ENCODE measurements at regions not wholly inside any gene's neighbourhood (a gene's known extent, or its start where the extent isn't known, plus 50 kb on each side); places are given as distances from the start of the nearest gene placed in this dataset.

- 51 to 58% methylated on average over 4 of the region's 4 CpGs for WGBS, 2 donors
- Histone ChIP-seq H3K9me3 (no peaks in the 10 kb centered on the region), H3K27me3 (no peaks in the 10 kb centered on the region), H3K27ac (no peak overlapping the region), H3K36me3 (no peaks in the 10 kb centered on the region), H3K4me3 (no peak overlapping the region), H3K4me1 (no peaks in the 10 kb centered on the region)
- DNase-seq: no peak
- intact Hi-C loops (cut with DNase I): no loop called here
- no peak for TF ChIP-seq POLR2A (IDR thresholded peaks at IDR 0.05)
- TF ChIP-seq, protein P1, sequence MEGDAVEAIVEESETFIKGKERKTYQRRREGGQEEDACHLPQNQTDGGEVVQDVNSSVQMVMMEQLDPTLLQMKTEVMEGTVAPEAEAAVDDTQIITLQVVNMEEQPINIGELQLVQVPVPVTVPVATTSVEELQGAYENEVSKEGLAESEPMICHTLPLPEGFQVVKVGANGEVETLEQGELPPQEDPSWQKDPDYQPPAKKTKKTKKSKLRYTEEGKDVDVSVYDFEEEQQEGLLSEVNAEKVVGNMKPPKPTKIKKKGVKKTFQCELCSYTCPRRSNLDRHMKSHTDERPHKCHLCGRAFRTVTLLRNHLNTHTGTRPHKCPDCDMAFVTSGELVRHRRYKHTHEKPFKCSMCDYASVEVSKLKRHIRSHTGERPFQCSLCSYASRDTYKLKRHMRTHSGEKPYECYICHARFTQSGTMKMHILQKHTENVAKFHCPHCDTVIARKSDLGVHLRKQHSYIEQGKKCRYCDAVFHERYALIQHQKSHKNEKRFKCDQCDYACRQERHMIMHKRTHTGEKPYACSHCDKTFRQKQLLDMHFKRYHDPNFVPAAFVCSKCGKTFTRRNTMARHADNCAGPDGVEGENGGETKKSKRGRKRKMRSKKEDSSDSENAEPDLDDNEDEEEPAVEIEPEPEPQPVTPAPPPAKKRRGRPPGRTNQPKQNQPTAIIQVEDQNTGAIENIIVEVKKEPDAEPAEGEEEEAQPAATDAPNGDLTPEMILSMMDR (IDR thresholded peaks at IDR 0.05): no peak
Measured at GRCh38 chr3:31178467-31178866, 284.0 kb upstream of the GADL1 start.

DNA sequence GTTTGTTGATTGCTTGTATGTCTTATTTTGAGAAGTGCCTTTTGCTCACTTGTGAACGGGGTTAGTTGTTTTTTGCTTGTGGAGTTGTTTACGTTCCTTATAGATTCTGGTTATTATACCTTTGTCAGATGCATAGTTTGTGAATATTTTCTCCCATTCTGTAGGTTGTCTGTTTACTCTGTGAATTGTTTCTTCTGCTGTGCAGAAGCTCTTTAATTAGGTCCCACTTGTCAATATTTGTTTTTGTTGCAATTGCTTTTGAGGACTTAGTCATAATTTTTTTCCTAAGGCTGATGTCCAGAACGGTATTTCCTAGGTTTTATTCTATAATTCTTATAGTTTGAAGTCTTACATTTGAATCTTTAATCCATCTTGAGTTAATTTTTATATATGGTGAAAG, 285.3 kb upstream of the GADL1 start:
- TF ChIP-seq, protein P1 (IDR thresholded peaks at IDR 0.05): no peak
- TF ChIP-seq POLR2A (IDR thresholded peaks at IDR 0.05): no peak
- intact Hi-C loops (cut with DNase I): no loop called here
- no peaks in the 10 kb centered on the region for H3K4me1 ChIP-seq
- H3K36me3 ChIP-seq: no peaks in the 10 kb centered on the region
- no peak overlapping the region for H3K27ac ChIP-seq
- no peaks in the 10 kb centered on the region for H3K9me3 ChIP-seq
- no peak overlapping the region for H3K4me3 ChIP-seq
- H3K27me3 ChIP-seq: no peaks in the 10 kb centered on the region
- no peak for DNase-seq
- 78 to 86% methylated on average over 3 of the region's 3 CpGs for WGBS, 2 donors

- no peak overlapping the region for H3K27ac ChIP-seq
- H3K9me3 ChIP-seq: no peaks in the 10 kb centered on the region
- no peak for DNase-seq
- no peaks in the 10 kb centered on the region for H3K27me3 ChIP-seq
- TF ChIP-seq POLR2A (IDR thresholded peaks at IDR 0.05): no peak
- intact Hi-C loops (cut with DNase I): no loop called here
- no peak overlapping the region for H3K4me3 ChIP-seq
- 70 to 71% methylated on average over 1 of the region's 1 CpG for WGBS, 2 donors
- no peaks in the 10 kb centered on the region for H3K4me1 ChIP-seq
- no peaks in the 10 kb centered on the region for H3K36me3 ChIP-seq
Measured at GRCh38 chr3:31180274-31180673, 285.8 kb upstream of the GADL1 start.

GRCh38 chr3:31181661-31182060, 287.2 kb upstream of the GADL1 start:
- no peak overlapping the region for H3K27ac ChIP-seq
- H3K27me3 ChIP-seq: no peaks in the 10 kb centered on the region
- H3K9me3 ChIP-seq: no peaks in the 10 kb centered on the region
- no peak overlapping the region for H3K4me3 ChIP-seq
- DNase-seq: no peak
- H3K36me3 ChIP-seq: no peaks in the 10 kb centered on the region
- no peaks in the 10 kb centered on the region for H3K4me1 ChIP-seq
- TF ChIP-seq, protein P1 (IDR thresholded peaks at IDR 0.05): no peak
- TF ChIP-seq POLR2A (IDR thresholded peaks at IDR 0.05): no peak
- intact Hi-C loops (cut with DNase I): no loop called here
- WGBS, 2 donors: 88 to 95% methylated on average over 5 to 16 of the region's 16 CpGs

GRCh38 chr3:31182661-31183060, 288.2 kb upstream of the GADL1 start:
- 94 to 100% methylated on average over 1 of the region's 1 CpG for WGBS, 2 donors
- intact Hi-C loops (cut with DNase I): no loop called here
- TF ChIP-seq, protein P1 (IDR thresholded peaks at IDR 0.05): no peak
- no peak for TF ChIP-seq POLR2A (IDR thresholded peaks at IDR 0.05)
- no peaks in the 10 kb centered on the region for H3K4me1 ChIP-seq
- H3K27ac ChIP-seq: no peak overlapping the region
- H3K4me3 ChIP-seq: no peak overlapping the region
- no peak for DNase-seq
- H3K36me3 ChIP-seq: no peaks in the 10 kb centered on the region
- no peaks in the 10 kb centered on the region for H3K27me3 ChIP-seq
- no peaks in the 10 kb centered on the region for H3K9me3 ChIP-seq

All from esophagus squamous epithelium (tissue), 5 donors.